OCI-LY1 (cell line): ENCODE measurements at regions not wholly inside any gene's neighbourhood (a gene's known extent, or its start where the extent isn't known, plus 50 kb on each side); places are given as distances from the start of the nearest gene placed in this dataset.

ENCODE experiments used
- CTCF ChIP-seq: fragments of 200-600 bp; sonication (generic), shearing (Covaris generic); IDR thresholded peaks from 2 replicates; pipeline ENCODE4 v1.5.1; 2017; ENCODE audit warnings: mild to moderate bottlenecking, antibody characterized with exemption, low read length, moderate library complexity, mixed read lengths
- EZH2 ChIP-seq: fragments of 200-600 bp; sonication (generic), shearing (Covaris generic); IDR thresholded peaks from 2 replicates; pipeline ENCODE4 v1.8.0; 2017; ENCODE audit warnings: borderline replicate concordance, mixed run types, mild to moderate bottlenecking, antibody characterized with exemption, low read length, moderate library complexity, mixed read lengths

DNA sequence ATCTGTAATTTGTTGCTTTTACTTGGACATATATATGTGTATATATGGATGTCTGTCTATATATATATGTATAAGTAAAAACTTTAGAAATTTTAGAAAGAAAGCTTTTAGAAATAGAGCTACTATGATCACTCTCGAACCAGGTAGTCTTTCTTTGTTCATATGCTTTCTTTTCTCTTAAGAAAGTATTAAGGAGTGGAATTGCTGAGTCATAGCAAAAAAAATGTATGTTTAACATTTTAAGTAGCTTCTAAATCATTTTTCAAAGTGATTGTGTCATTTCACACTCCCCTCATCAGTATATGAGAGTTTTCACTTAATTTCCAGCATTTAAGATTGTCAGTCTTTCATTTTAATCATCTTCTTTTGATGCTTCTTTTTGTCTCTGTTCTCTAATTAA, 447.9 kb upstream of the TECRL start:
- TF ChIP-seq CTCF: no peak
- TF ChIP-seq EZH2: no peak
